Tibial nerve (tissue), 4 donors: ENCODE measurements at regions not wholly inside any gene's neighbourhood (a gene's known extent, or its start where the extent isn't known, plus 50 kb on each side); places are given as distances from the start of the nearest gene placed in this dataset.

Experiments used
- EP300 ChIP-seq, 2 donors: sonication (generic); formaldehyde crosslinking; IDR thresholded peaks; one replicate each; pipeline ENCODE4 v1.6.1; 2017; ENCODE audit warnings: antibody characterized with exemption in 2 of 2, mild to moderate bottlenecking in 1 of 2
- POLR2A ChIP-seq, 2 donors: fragments of 450-650 bp; IDR thresholded peaks; one replicate each; pipeline ENCODE4 v1.6.1; 2017; ENCODE audit warnings: antibody characterized with exemption in 2 of 2, mild to moderate bottlenecking in 2 of 2, moderate library complexity in 2 of 2
- TF ChIP-seq, protein P1 (sequence below), 5 experiments: fragments of 200-600 bp in 3 of 5; fragments of 450-650 bp in 2 of 5; sonication (generic) in 3 of 5; IDR thresholded peaks; one replicate each; pipeline ENCODE4 v1.5.1; 2016 to 2019; ENCODE audit warnings: antibody characterized with exemption in 5 of 5, mild to moderate bottlenecking in 3 of 5, moderate library complexity in 2 of 5

- TF ChIP-seq, protein P1, sequence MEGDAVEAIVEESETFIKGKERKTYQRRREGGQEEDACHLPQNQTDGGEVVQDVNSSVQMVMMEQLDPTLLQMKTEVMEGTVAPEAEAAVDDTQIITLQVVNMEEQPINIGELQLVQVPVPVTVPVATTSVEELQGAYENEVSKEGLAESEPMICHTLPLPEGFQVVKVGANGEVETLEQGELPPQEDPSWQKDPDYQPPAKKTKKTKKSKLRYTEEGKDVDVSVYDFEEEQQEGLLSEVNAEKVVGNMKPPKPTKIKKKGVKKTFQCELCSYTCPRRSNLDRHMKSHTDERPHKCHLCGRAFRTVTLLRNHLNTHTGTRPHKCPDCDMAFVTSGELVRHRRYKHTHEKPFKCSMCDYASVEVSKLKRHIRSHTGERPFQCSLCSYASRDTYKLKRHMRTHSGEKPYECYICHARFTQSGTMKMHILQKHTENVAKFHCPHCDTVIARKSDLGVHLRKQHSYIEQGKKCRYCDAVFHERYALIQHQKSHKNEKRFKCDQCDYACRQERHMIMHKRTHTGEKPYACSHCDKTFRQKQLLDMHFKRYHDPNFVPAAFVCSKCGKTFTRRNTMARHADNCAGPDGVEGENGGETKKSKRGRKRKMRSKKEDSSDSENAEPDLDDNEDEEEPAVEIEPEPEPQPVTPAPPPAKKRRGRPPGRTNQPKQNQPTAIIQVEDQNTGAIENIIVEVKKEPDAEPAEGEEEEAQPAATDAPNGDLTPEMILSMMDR (IDR thresholded peaks at IDR 0.05), result no peak
- no peak for TF ChIP-seq POLR2A (IDR thresholded peaks at IDR 0.05)
- TF ChIP-seq EP300 (IDR thresholded peaks at IDR 0.05), result no peak
Measured at GRCh38 chr4:149265645-149266044, 550.0 kb downstream of the IQCM start.
